ENCODE measurements at regions not wholly inside any gene's neighbourhood (a gene's known extent, or its start where the extent isn't known, plus 50 kb on each side); places are given as distances from the start of the nearest gene placed in this dataset.

DNA sequence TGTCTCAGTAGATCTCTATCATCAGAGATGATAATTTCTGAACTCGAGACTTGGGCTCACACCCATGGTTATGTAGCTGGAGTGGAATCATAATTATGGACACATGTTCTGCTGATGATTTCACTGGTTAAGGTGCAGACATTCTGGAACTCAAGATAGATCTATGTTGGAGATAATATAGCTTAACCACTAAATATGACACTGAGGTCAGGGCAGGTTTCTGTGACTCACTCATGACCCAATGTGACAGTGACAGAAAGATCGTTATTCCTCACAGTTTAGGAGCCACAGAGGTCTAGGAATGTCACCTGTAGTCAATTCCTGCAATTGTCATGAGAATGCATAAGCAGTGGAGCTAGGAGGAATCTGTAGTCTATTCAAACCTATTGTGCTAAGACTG is 828.6 kb downstream of the TRIB2 start:
- CTCF ChIA-PET: no interaction called here
- TF ChIP-seq MYC (IDR thresholded peaks at IDR 0.05; ENCODE audit: low read depth, low read length) (no peak), POLR2A (IDR thresholded peaks at IDR 0.05; ENCODE audit: low read depth, low read length) (no peak), JUN (IDR thresholded peaks at IDR 0.05; ENCODE audit: borderline replicate concordance, insufficient read depth, insufficient read length, low read depth) (no peak), GATA2 (IDR thresholded peaks at IDR 0.05; ENCODE audit: insufficient read depth, insufficient read length, low read depth, low read length) (no peak), POLR2AphosphoS5 (IDR thresholded peaks at IDR 0.05; ENCODE audit: insufficient read depth, low read depth, low read length) (no peak), EZH2 (IDR thresholded peaks at IDR 0.05; ENCODE audit: borderline replicate concordance, low read depth, low read length, severe bottlenecking) (no peak)
- TF ChIP-seq, protein P1, sequence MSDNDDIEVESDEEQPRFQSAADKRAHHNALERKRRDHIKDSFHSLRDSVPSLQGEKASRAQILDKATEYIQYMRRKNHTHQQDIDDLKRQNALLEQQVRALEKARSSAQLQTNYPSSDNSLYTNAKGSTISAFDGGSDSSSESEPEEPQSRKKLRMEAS (IDR thresholded peaks at IDR 0.05; ENCODE audit: insufficient read depth, insufficient read length): no peak

DNA sequence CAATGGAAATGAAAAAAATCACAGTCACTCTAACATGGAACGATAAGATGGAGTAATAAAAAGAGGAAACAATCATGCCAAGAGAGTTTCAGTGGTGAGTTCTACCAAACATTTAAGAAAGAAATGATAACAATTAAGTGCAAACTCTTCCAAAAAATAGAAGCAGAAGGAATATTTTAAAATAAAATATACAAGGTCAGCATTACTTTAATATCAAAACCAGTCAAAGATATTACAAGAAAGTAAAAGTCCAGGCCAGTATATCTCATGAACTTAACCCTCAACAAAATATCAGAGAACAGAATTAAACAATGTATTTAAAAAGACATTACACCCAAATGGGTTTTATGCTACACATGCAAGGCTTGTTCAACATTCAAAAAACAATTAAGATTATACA is 829.4 kb downstream of the TRIB2 start:
- H3K9me3 ChIP-seq (replicated peaks; ENCODE audit: control insufficient read depth, insufficient read depth, low read length): peaks cover 2% of the 10 kb centered on the region
- FAIRE-seq (no peak), DNase-seq (ENCODE audit: low read depth, low spot score) (no peak)
- H3K4me2 ChIP-seq (ENCODE audit: insufficient read depth, low read length): no peak overlapping the region
- H3K4me1 ChIP-seq (ENCODE audit: control insufficient read depth, extremely low read depth, insufficient read depth, low read length): no peaks in the 10 kb centered on the region
- CTCF ChIA-PET: no interaction called here
- H3K9ac ChIP-seq (replicated peaks; ENCODE audit: extremely low read depth, insufficient read depth, low read length): no peak overlapping the region
- H4K20me1 ChIP-seq (replicated peaks; ENCODE audit: control insufficient read depth, extremely low read depth, insufficient read depth, low read length): no peaks in the 10 kb centered on the region
- no peak overlapping the region for H3K27ac ChIP-seq (ENCODE audit: insufficient read depth, low read depth, low read length)
- no peak overlapping the region for H2AFZ ChIP-seq (ENCODE audit: low read depth, low read length)
- no peaks in the 10 kb centered on the region for H3K27me3 ChIP-seq (ENCODE audit: control insufficient read depth in 2 of 2, insufficient read depth in 2 of 2, low read length in 2 of 2)
- BruUV-seq (replicated peaks): no TSS peak
- TF ChIP-seq POLR2AphosphoS5 (IDR thresholded peaks at IDR 0.05; ENCODE audit: insufficient read depth, low read depth, low read length) (no peak), POLR2A (IDR thresholded peaks at IDR 0.05; ENCODE audit: low read depth, low read length) (no peak), MYC (IDR thresholded peaks at IDR 0.05; ENCODE audit: low read depth, low read length) (no peak), FOS (IDR thresholded peaks at IDR 0.05; ENCODE audit: borderline replicate concordance, insufficient read depth, low read length) (no peak), GATA2 (IDR thresholded peaks at IDR 0.05; ENCODE audit: insufficient read depth, insufficient read length, low read depth, low read length) (no peak), EZH2 (IDR thresholded peaks at IDR 0.05; ENCODE audit: borderline replicate concordance, low read depth, low read length, severe bottlenecking) (no peak), JUN (IDR thresholded peaks at IDR 0.05; ENCODE audit: borderline replicate concordance, insufficient read depth, insufficient read length, low read depth) (no peak)
- TF ChIP-seq, protein P2, sequence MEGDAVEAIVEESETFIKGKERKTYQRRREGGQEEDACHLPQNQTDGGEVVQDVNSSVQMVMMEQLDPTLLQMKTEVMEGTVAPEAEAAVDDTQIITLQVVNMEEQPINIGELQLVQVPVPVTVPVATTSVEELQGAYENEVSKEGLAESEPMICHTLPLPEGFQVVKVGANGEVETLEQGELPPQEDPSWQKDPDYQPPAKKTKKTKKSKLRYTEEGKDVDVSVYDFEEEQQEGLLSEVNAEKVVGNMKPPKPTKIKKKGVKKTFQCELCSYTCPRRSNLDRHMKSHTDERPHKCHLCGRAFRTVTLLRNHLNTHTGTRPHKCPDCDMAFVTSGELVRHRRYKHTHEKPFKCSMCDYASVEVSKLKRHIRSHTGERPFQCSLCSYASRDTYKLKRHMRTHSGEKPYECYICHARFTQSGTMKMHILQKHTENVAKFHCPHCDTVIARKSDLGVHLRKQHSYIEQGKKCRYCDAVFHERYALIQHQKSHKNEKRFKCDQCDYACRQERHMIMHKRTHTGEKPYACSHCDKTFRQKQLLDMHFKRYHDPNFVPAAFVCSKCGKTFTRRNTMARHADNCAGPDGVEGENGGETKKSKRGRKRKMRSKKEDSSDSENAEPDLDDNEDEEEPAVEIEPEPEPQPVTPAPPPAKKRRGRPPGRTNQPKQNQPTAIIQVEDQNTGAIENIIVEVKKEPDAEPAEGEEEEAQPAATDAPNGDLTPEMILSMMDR (IDR thresholded peaks at IDR 0.05; ENCODE audit: extremely low read depth in 1 of 2, insufficient read depth in 1 of 2, low read depth in 1 of 2, low read length in 2 of 2): no peak
- TF ChIP-seq, protein P1 (IDR thresholded peaks at IDR 0.05; ENCODE audit: insufficient read depth, insufficient read length): no peak
- POLR2A ChIA-PET: no interaction called here
- H3K4me3 ChIP-seq (replicated peaks in 1 of 3; ENCODE audit: insufficient read depth in 1 of 3, low read depth in 1 of 3, low read length in 3 of 3): no peak overlapping the region
- no peaks in the 10 kb centered on the region for H3K79me2 ChIP-seq (ENCODE audit: control insufficient read depth, insufficient read depth, low read length)
- H3K9me1 ChIP-seq (replicated peaks; ENCODE audit: control insufficient read depth, extremely low read depth, insufficient read depth, low read length): no peaks in the 10 kb centered on the region
- no peaks in the 10 kb centered on the region for H3K36me3 ChIP-seq (ENCODE audit: control insufficient read depth in 2 of 2, extremely low read depth in 1 of 2, insufficient read depth in 2 of 2, low read length in 2 of 2)
- intact Hi-C loops (cut with micrococcal nuclease): no loop called here
- dilution Hi-C loops (cut with MboI; ENCODE audit: extremely low pct_ligation_motif_present, low sequenced_read_pairs): no loop called here

More for the DNA sequence above, 828.6 kb downstream of the TRIB2 start:
- H3K9me1 ChIP-seq (replicated peaks; ENCODE audit: control insufficient read depth, extremely low read depth, insufficient read depth, low read length): no peaks in the 10 kb centered on the region
- H2AFZ ChIP-seq (ENCODE audit: low read depth, low read length): no peak overlapping the region
- dilution Hi-C loops (cut with MboI; ENCODE audit: extremely low pct_ligation_motif_present, low sequenced_read_pairs) (no loop called here), intact Hi-C loops (cut with micrococcal nuclease) (no loop called here)
- H3K4me3 ChIP-seq (replicated peaks in 1 of 3; ENCODE audit: insufficient read depth in 1 of 3, low read depth in 1 of 3, low read length in 3 of 3): no peak overlapping the region
- FAIRE-seq: no peak
- H3K4me1 ChIP-seq (ENCODE audit: control insufficient read depth, extremely low read depth, insufficient read depth, low read length): no peaks in the 10 kb centered on the region
- H4K20me1 ChIP-seq (replicated peaks; ENCODE audit: control insufficient read depth, extremely low read depth, insufficient read depth, low read length): no peaks in the 10 kb centered on the region
- no TSS peak for BruUV-seq (replicated peaks)
- no peak overlapping the region for H3K9ac ChIP-seq (replicated peaks; ENCODE audit: extremely low read depth, insufficient read depth, low read length)
- H3K4me2 ChIP-seq (ENCODE audit: insufficient read depth, low read length): no peak overlapping the region
- H3K79me2 ChIP-seq (ENCODE audit: control insufficient read depth, insufficient read depth, low read length): no peaks in the 10 kb centered on the region
- H3K9me3 ChIP-seq (replicated peaks; ENCODE audit: control insufficient read depth, insufficient read depth, low read length): peaks cover 2% of the 10 kb centered on the region
- POLR2A ChIA-PET: no interaction called here
- no peaks in the 10 kb centered on the region for H3K27me3 ChIP-seq (ENCODE audit: control insufficient read depth in 2 of 2, insufficient read depth in 2 of 2, low read length in 2 of 2)
- no peak for DNase-seq (ENCODE audit: low read depth, low spot score)
- no peaks in the 10 kb centered on the region for H3K36me3 ChIP-seq (ENCODE audit: control insufficient read depth in 2 of 2, extremely low read depth in 1 of 2, insufficient read depth in 2 of 2, low read length in 2 of 2)
- H3K27ac ChIP-seq (ENCODE audit: insufficient read depth, low read depth, low read length): no peak overlapping the region

Measured in endothelial cell of umbilical vein (primary cell).